ENCODE measurements at regions not wholly inside any gene's neighbourhood (a gene's known extent, or its start where the extent isn't known, plus 50 kb on each side); places are given as distances from the start of the nearest gene placed in this dataset.

DNA sequence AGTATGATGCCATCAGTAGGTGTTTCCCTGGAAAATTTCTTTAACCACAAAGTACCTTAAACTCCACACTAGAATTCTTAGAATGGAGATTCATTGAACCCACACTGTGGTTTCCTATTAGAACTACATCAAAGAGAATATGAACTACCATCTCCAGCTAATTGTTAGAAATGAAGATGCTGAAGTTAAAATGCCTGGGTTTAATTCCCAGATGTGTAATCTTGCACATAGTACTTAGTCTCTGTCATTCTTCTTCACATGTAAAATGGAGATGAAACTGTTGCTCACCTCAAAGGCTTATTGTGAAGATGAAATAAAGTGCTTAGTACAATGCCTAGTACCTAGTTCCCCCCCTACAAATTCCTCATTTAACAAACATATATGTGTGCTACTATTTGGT, 303.3 kb upstream of the CCNG1 start:
- Mint-ChIP-seq H3K27ac (no peak overlapping the region), H3K27me3 (ENCODE audit: low read depth) (no peaks in the 10 kb centered on the region), H3K9me3 (no peaks in the 10 kb centered on the region), H3K4me3 (no peak overlapping the region), H3K36me3 (no peaks in the 10 kb centered on the region), H3K4me1 (no peaks in the 10 kb centered on the region)
- TF ChIP-seq SP1 (CRISPR knock-in tag; conservative IDR thresholded peaks at IDR 0.05) (no peak), NFATC4 (CRISPR knock-in tag; IDR thresholded peaks at IDR 0.05) (no peak), EMX1 (CRISPR knock-in tag; IDR thresholded peaks at IDR 0.05) (no peak), ZNF219 (CRISPR knock-in tag; IDR thresholded peaks at IDR 0.05; ENCODE audit: borderline replicate concordance) (no peak), MXD4 (CRISPR knock-in tag; IDR thresholded peaks at IDR 0.05; ENCODE audit: borderline replicate concordance) (no peak), ZNF423 (CRISPR knock-in tag; IDR thresholded peaks at IDR 0.05) (no peak), NFYB (CRISPR knock-in tag; conservative IDR thresholded peaks at IDR 0.05; ENCODE audit: low read depth) (no peak), NR3C1 (CRISPR knock-in tag; conservative IDR thresholded peaks at IDR 0.05; ENCODE audit: low read depth) (no peak), RELA (CRISPR knock-in tag; IDR thresholded peaks at IDR 0.05; ENCODE audit: borderline replicate concordance) (no peak), HMGA2 (CRISPR knock-in tag; IDR thresholded peaks at IDR 0.05) (no peak)
- TF ChIP-seq, protein P1, sequence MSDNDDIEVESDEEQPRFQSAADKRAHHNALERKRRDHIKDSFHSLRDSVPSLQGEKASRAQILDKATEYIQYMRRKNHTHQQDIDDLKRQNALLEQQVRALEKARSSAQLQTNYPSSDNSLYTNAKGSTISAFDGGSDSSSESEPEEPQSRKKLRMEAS (CRISPR knock-in tag; IDR thresholded peaks at IDR 0.05), result no peak
- TF ChIP-seq, protein P2, sequence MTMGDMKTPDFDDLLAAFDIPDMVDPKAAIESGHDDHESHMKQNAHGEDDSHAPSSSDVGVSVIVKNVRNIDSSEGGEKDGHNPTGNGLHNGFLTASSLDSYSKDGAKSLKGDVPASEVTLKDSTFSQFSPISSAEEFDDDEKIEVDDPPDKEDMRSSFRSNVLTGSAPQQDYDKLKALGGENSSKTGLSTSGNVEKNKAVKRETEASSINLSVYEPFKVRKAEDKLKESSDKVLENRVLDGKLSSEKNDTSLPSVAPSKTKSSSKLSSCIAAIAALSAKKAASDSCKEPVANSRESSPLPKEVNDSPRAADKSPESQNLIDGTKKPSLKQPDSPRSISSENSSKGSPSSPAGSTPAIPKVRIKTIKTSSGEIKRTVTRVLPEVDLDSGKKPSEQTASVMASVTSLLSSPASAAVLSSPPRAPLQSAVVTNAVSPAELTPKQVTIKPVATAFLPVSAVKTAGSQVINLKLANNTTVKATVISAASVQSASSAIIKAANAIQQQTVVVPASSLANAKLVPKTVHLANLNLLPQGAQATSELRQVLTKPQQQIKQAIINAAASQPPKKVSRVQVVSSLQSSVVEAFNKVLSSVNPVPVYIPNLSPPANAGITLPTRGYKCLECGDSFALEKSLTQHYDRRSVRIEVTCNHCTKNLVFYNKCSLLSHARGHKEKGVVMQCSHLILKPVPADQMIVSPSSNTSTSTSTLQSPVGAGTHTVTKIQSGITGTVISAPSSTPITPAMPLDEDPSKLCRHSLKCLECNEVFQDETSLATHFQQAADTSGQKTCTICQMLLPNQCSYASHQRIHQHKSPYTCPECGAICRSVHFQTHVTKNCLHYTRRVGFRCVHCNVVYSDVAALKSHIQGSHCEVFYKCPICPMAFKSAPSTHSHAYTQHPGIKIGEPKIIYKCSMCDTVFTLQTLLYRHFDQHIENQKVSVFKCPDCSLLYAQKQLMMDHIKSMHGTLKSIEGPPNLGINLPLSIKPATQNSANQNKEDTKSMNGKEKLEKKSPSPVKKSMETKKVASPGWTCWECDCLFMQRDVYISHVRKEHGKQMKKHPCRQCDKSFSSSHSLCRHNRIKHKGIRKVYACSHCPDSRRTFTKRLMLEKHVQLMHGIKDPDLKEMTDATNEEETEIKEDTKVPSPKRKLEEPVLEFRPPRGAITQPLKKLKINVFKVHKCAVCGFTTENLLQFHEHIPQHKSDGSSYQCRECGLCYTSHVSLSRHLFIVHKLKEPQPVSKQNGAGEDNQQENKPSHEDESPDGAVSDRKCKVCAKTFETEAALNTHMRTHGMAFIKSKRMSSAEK (CRISPR knock-in tag; IDR thresholded peaks at IDR 0.05; ENCODE audit: borderline replicate concordance), result no peak
- TF ChIP-seq, protein P3, sequence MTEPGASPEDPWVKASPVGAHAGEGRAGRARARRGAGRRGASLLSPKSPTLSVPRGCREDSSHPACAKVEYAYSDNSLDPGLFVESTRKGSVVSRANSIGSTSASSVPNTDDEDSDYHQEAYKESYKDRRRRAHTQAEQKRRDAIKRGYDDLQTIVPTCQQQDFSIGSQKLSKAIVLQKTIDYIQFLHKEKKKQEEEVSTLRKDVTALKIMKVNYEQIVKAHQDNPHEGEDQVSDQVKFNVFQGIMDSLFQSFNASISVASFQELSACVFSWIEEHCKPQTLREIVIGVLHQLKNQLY (CRISPR knock-in tag; IDR thresholded peaks at IDR 0.05), result no peak
- POLR2A ChIA-PET, result no interaction called here
- DNase-seq (ENCODE audit: low spot score) (no peak), ATAC-seq (no peak)
- CTCF ChIA-PET, result no interaction called here

DNA sequence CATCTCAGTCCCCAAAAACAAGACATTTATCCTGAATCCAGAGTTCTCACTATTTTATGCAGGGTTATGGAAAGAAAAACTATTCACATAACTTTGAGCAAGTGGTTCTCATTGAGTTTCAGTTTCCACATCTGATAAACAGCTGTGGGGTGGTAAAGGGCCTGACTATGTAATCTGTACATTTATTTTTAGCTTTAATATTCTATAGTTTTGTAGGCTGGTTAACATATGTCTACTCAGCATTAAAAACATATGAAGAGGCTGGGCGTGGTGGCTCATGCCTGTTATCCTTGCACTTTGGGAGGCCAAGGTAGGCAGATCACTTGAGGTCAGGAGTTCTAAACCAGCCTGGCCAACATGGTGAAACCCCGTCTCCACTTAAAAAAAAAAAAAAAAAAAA, 301.5 kb upstream of the CCNG1 start:
- Mint-ChIP-seq H3K27ac (no peak overlapping the region), H3K4me1 (no peaks in the 10 kb centered on the region), H3K4me3 (no peak overlapping the region), H3K36me3 (no peaks in the 10 kb centered on the region), H3K27me3 (ENCODE audit: low read depth) (no peaks in the 10 kb centered on the region), H3K9me3 (peaks cover 3% of the 10 kb centered on the region; the same call in 1 of the 2 replicates)
- DNase-seq (ENCODE audit: low spot score) (no peak), ATAC-seq (no peak)
- ChIA-PET POLR2A (no interaction called here), CTCF (no interaction called here)
- TF ChIP-seq NR3C1 (CRISPR knock-in tag; conservative IDR thresholded peaks at IDR 0.05; ENCODE audit: low read depth), result no peak
- TF ChIP-seq ZNF671 (CRISPR knock-in tag; IDR thresholded peaks at IDR 0.05), result no peak
- no peak for TF ChIP-seq CREM (CRISPR knock-in tag; IDR thresholded peaks at IDR 0.05)
- TF ChIP-seq NR1H2 (CRISPR knock-in tag; IDR thresholded peaks at IDR 0.05), result no peak
- TF ChIP-seq NFYB (CRISPR knock-in tag; conservative IDR thresholded peaks at IDR 0.05; ENCODE audit: low read depth), result no peak

DNA sequence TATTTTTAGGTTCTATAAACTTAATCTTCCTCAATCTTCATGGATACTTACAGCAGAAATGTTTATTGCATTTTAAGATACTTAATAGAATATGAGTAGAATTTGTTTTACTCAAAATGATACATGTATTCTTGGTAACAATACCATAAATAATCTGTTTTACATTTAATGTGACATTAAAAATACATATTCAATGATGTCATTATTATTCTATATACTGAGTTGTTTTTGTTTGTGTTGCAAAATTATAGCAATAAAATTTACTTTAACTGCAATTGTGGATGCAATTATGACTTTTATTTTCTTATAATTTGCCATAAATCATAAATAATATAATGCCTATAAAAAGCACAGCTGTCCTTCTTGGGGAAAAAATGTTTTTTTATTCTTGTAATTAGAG, 275.9 kb upstream of the CCNG1 start:
- ATAC-seq (no peak), DNase-seq (ENCODE audit: low spot score) (no peak)
- Mint-ChIP-seq H3K4me3 (no peak overlapping the region), H3K27ac (no peak overlapping the region), H3K36me3 (no peaks in the 10 kb centered on the region; the same call in 1 of the 2 replicates), H3K4me1 (no peaks in the 10 kb centered on the region), H3K27me3 (ENCODE audit: low read depth) (no peaks in the 10 kb centered on the region; the same call in 1 of the 2 replicates), H3K9me3 (peaks cover 17% of the 10 kb centered on the region)
- TF ChIP-seq OVOL2 (CRISPR knock-in tag; IDR thresholded peaks at IDR 0.05; ENCODE audit: borderline replicate concordance) (no peak), NR3C1 (CRISPR knock-in tag; conservative IDR thresholded peaks at IDR 0.05; ENCODE audit: low read depth) (no peak), HMGA2 (CRISPR knock-in tag; IDR thresholded peaks at IDR 0.05) (no peak), TCF7 (CRISPR knock-in tag; IDR thresholded peaks at IDR 0.05; ENCODE audit: low read depth) (no peak), ZNF671 (CRISPR knock-in tag; IDR thresholded peaks at IDR 0.05) (no peak), NFYB (CRISPR knock-in tag; conservative IDR thresholded peaks at IDR 0.05; ENCODE audit: low read depth) (no peak), ZNF317 (CRISPR knock-in tag; IDR thresholded peaks at IDR 0.05; ENCODE audit: borderline replicate concordance, low read depth) (no peak), NR1H2 (CRISPR knock-in tag; IDR thresholded peaks at IDR 0.05) (no peak), NR2C2 (CRISPR knock-in tag; IDR thresholded peaks at IDR 0.05) (no peak), MYBL2 (CRISPR knock-in tag; IDR thresholded peaks at IDR 0.05) (no peak)
- TF ChIP-seq, protein P4, sequence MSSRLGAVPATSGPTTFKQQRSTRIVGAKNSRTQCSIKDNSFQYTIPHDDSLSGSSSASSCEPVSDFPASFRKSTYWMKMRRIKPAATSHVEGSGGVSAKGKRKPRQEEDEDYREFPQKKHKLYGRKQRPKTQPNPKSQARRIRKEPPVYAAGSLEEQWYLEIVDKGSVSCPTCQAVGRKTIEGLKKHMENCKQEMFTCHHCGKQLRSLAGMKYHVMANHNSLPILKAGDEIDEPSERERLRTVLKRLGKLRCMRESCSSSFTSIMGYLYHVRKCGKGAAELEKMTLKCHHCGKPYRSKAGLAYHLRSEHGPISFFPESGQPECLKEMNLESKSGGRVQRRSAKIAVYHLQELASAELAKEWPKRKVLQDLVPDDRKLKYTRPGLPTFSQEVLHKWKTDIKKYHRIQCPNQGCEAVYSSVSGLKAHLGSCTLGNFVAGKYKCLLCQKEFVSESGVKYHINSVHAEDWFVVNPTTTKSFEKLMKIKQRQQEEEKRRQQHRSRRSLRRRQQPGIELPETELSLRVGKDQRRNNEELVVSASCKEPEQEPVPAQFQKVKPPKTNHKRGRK (CRISPR knock-in tag; IDR thresholded peaks at IDR 0.05; ENCODE audit: borderline replicate concordance), result no peak
- TF ChIP-seq, protein P5, sequence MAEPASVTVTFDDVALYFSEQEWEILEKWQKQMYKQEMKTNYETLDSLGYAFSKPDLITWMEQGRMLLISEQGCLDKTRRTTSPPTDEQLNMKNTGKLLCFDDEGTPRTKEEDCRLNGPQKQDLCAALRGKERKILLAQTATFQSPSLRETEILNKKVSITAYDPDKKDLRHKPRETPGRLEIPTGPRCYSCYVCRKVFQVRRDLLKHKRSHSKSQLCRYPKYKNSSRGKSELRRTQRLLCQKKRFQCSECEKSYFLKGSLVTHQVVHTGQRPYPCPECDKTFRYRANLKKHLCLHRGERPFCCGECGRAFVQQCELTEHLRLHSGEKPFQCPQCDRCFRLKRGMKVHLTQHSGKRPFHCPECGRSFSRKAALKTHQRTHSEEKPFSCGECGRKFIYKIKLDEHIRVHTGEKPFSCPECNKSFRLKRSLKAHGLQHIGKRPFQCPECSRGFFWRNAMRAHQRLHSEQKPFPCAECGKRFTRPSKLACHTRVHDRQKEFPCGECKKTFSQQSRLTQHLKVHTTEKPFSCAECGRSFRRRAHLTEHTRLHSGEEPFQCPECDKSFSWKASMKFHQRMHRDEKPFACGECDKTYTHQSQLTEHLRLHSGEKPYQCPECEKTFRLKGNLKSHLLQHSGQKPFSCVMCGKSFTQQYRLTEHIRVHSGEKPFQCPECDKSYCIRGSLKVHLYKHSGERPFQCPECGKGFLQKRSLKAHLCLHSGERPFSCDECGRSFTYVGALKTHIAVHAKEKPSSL (CRISPR knock-in tag; conservative IDR thresholded peaks at IDR 0.05), result no peak
- ChIA-PET POLR2A (no interaction called here), CTCF (no interaction called here)

Data from WTC11 (cell line).